Thoracic aorta (tissue), 2 donors: ENCODE measurements at regions not wholly inside any gene's neighbourhood (a gene's known extent, or its start where the extent isn't known, plus 50 kb on each side); places are given as distances from the start of the nearest gene placed in this dataset.

Experiments
- ATAC-seq: fragments of 150-250 bp; one replicate; pipeline ENCODE4 v1.8.0; 2017; ENCODE audit warnings: low read depth; ENCODE audit not compliant: insufficient number of reproducible peaks, low FRiP score
- DNase-seq: peaks from one replicate; pipeline ENCODE4 v3.0.0-alpha.2; 2020; ENCODE audit warnings: low spot score
- H3K27ac ChIP-seq, 2 donors: fragments of 200-600 bp; sonication (generic); 1 replicate in 1 of 2; 2 replicates in 1 of 2; pipeline ENCODE4 v1.5.1; 2016; ENCODE audit warnings: mild to moderate bottlenecking in 2 of 2, moderate library complexity in 2 of 2
- H3K27me3 ChIP-seq: fragments of 200-600 bp; sonication (generic); replicated peaks from 2 replicates; pipeline ENCODE4 v1.6.0; 2016; ENCODE audit warnings: mild to moderate bottlenecking; ENCODE audit not compliant: insufficient read depth
- H3K36me3 ChIP-seq: fragments of 200-600 bp; sonication (generic); one replicate; pipeline ENCODE4 v1.5.1; 2016
- H3K4me1 ChIP-seq, 2 donors: fragments of 200-600 bp; sonication (generic); 1 replicate in 1 of 2; 2 replicates in 1 of 2; pipeline versions ENCODE4 v1.5.1 to v1.6.0; 2016; ENCODE audit warnings: low read depth in 2 of 2, mild to moderate bottlenecking in 1 of 2; ENCODE audit not compliant: control insufficient read depth in 1 of 2
- H3K4me3 ChIP-seq: fragments of 200-600 bp; sonication (generic); 2 replicates; pipeline ENCODE4 v1.5.1; 2016; ENCODE audit warnings: mild to moderate bottlenecking
- H3K9me3 ChIP-seq: fragments of 200-600 bp; sonication (generic); 2 replicates; pipeline ENCODE4 v1.5.1; 2016
- CTCF ChIP-seq: fragments of 200-600 bp; sonication (generic); IDR thresholded peaks from one replicate; pipeline ENCODE4 v1.5.1; 2019; ENCODE audit warnings: antibody characterized with exemption

DNA sequence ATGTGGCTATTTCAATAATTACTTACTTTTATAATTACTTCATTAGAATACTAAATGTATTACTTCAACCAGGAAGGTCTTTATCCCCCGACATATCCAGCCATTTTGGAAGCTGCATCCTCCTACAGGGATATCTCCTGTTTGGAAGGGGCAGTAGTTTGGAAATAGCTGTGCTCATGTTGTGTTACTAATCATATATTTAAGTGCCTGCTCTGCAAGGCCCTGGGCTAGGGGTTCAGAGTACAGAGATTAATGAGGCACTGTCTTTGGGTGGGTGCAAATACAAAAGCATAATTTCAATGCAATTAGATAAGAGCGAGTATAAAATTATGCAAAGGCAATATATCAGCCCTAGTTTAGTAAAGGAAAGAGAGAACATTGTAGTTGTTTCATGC lies 146.3 kb upstream of the RARB start:
- Histone ChIP-seq H3K4me1 (peaks cover 0 to 6% of the 10 kb centered on the region in 2 donors), H3K36me3 (no peaks in the 10 kb centered on the region), H3K27ac (no peak overlapping the region), H3K4me3 (no peak overlapping the region), H3K27me3 (no peaks in the 10 kb centered on the region), H3K9me3 (no peaks in the 10 kb centered on the region)
- no peak for ATAC-seq
- DNase-seq = no peak
- TF ChIP-seq CTCF = no peak

DNA sequence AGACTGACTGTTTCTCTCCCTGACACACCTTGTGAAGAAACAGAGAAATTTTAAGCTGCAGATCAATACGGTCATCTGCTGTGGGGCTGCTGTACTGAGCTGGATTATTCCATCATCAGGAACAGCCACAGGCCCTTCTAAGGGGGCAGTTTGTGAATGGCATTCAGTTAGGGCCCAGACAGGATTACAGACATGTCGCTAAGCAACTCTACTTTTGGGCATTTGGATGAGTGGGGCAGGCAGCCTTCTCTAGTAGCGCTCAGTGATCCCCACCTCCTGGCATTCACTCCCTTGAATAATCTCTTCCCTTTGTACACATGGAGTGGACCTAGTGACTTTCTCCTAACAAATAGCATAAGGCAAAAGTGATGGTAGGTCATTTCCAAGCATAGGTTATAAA lies 144.4 kb upstream of the RARB start:
- Histone ChIP-seq H3K4me3 (no peak overlapping the region), H3K9me3 (no peaks in the 10 kb centered on the region), H3K4me1 (peaks cover 0 to 6% of the 10 kb centered on the region in 2 donors), H3K27me3 (no peaks in the 10 kb centered on the region), H3K27ac (no peak overlapping the region), H3K36me3 (no peaks in the 10 kb centered on the region)
- no peak for TF ChIP-seq CTCF
- ATAC-seq (no peak), DNase-seq (no peak)

DNA sequence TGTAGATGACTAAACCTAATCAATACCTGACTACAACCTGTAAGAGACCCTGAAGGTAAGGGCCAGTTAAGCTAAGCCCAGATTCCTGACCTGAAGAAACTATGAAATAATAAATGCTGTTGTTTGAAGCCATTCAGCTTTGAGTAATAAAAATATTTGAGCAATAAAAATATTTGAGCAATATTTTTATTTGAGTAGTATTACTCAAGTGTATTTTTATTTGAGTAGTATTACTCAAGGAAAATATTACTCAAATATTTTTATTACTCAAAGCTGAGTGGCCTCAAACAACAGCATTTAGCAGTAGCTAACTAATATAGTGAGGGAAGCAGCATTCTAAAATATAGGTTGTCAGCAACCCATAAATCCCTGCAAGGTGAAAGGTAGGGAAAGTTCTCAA lies 143.8 kb upstream of the RARB start:
- Histone ChIP-seq H3K27me3 (no peaks in the 10 kb centered on the region), H3K27ac (no peak overlapping the region), H3K9me3 (no peaks in the 10 kb centered on the region), H3K4me3 (no peak overlapping the region), H3K36me3 (no peaks in the 10 kb centered on the region), H3K4me1 (peaks cover 0 to 6% of the 10 kb centered on the region in 2 donors)
- TF ChIP-seq CTCF = no peak
- DNase-seq = no peak
- ATAC-seq = no peak

GRCh38 chr3:25287291-25287884 lies 140.7 kb upstream of the RARB start:
- peaks cover 0 to 6% of the 10 kb centered on the region in 2 donors for H3K4me1 ChIP-seq
- no peak overlapping the region for H3K4me3 ChIP-seq
- TF ChIP-seq CTCF = no peak
- no peaks in the 10 kb centered on the region for H3K36me3 ChIP-seq
- no peaks in the 10 kb centered on the region for H3K9me3 ChIP-seq
- H3K27me3 ChIP-seq = no peaks in the 10 kb centered on the region
- ATAC-seq = no peak
- no peak overlapping the region for H3K27ac ChIP-seq
- no peak for DNase-seq

GRCh38 chr3:25288413-25288812 lies 139.7 kb upstream of the RARB start:
- H3K36me3 ChIP-seq = no peaks in the 10 kb centered on the region
- H3K9me3 ChIP-seq = no peaks in the 10 kb centered on the region
- DNase-seq (no peak), ATAC-seq (no peak)
- no peak overlapping the region for H3K27ac ChIP-seq
- no peaks in the 10 kb centered on the region for H3K27me3 ChIP-seq
- peaks cover 0 to 6% of the 10 kb centered on the region in 2 donors for H3K4me1 ChIP-seq
- no peak overlapping the region for H3K4me3 ChIP-seq
- no peak for TF ChIP-seq CTCF
